Right lobe of liver (tissue), 4 donors: ENCODE measurements at regions not wholly inside any gene's neighbourhood (a gene's known extent, or its start where the extent isn't known, plus 50 kb on each side); places are given as distances from the start of the nearest gene placed in this dataset.

Experiments
- POLR2A ChIP-seq: fragments of 450-650 bp; IDR thresholded peaks from one replicate; pipeline ENCODE4 v1.6.1; 2017; ENCODE audit warnings: antibody characterized with exemption, mild to moderate bottlenecking
- TF ChIP-seq, protein P1 (sequence below), 4 donors: fragments of 200-600 bp in 3 of 4; fragments of 450-650 bp in 1 of 4; IDR thresholded peaks; one replicate each; pipeline versions ENCODE4 v1.5.1 to v1.8.0; 2016 to 2022; ENCODE audit warnings: antibody characterized with exemption in 4 of 4, mild to moderate bottlenecking in 2 of 4
- donor health status: DM: no; HTN: no; CAD: no.
- donor health status: DM: no; HTN: no; CAD: no.
- donor health status: DM: no; HTN: yes; CAD: no.

DNA sequence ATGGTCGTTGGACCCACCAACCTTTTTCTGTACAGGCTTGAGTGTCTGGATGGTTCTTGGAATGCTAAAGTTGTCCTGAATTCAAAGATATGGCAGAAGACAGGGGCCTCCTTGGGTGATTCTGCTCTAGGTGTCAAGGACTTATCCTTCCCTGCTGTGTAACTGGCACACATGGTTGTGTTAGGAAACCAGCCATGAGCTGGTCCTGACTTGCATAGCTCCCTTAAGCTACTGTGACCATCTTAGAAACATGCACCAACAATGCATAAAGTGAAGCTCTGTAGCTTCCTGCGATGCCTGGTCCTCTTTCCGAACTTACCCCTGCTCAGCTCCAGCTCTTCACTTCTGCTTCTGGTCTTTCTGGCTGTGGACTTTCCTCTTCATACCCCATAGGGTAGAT lies 224.6 kb downstream of the TLE4 start:
- no peak for TF ChIP-seq POLR2A
- TF ChIP-seq, protein P1, sequence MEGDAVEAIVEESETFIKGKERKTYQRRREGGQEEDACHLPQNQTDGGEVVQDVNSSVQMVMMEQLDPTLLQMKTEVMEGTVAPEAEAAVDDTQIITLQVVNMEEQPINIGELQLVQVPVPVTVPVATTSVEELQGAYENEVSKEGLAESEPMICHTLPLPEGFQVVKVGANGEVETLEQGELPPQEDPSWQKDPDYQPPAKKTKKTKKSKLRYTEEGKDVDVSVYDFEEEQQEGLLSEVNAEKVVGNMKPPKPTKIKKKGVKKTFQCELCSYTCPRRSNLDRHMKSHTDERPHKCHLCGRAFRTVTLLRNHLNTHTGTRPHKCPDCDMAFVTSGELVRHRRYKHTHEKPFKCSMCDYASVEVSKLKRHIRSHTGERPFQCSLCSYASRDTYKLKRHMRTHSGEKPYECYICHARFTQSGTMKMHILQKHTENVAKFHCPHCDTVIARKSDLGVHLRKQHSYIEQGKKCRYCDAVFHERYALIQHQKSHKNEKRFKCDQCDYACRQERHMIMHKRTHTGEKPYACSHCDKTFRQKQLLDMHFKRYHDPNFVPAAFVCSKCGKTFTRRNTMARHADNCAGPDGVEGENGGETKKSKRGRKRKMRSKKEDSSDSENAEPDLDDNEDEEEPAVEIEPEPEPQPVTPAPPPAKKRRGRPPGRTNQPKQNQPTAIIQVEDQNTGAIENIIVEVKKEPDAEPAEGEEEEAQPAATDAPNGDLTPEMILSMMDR (IDR thresholded peaks at IDR 0.05): no peak
